HCT116 (cell line): ENCODE measurements at regions not wholly inside any gene's neighbourhood (a gene's known extent, or its start where the extent isn't known, plus 50 kb on each side); places are given as distances from the start of the nearest gene placed in this dataset.

Experiments
- ATAC-seq: fragments of 200-7000 bp; cut with Tn5 transposase; 2 replicates; pipeline ENCODE4 v1.9.1; 2020; ENCODE audit warnings: mild to moderate bottlenecking, moderate library complexity
- BruUV-seq: library from RNA; stranded (reverse); fragments of 400-500 nt; replicated peaks from 2 replicates; lab custom pipeline; 2021; lab: Mats Ljungman, UMichigan
- CTCF ChIA-PET: fragments of 300-600 bp; sonication (Branson Sonifier 250); formaldehyde crosslinking; loops from one replicate; lab custom pipeline; 2021; ENCODE audit warnings: antibody characterized with exemption; lab: Charles Lee
- POLR2A ChIA-PET: fragments of 300-600, 350-600 bp; sonication (Branson Sonifier 250); formaldehyde crosslinking; loops from one replicate; lab custom pipeline; 2021; ENCODE audit warnings: antibody characterized with exemption; lab: Charles Lee
- RAD21 ChIA-PET, 2 experiments: fragments of 300-600 bp; sonication (Branson Sonifier 250); formaldehyde crosslinking; loops; one replicate each; lab custom pipeline; 2023; ENCODE audit warnings: low total read pairs in 2 of 2; ENCODE audit not compliant: uncharacterized antibody in 2 of 2, unreplicated experiment in 2 of 2, low non-redundant PET in 1 of 2; lab: Charles Lee
- DNase-seq: peaks from one replicate; pipeline ENCODE4 v3.0.0-alpha.2; 2010; ENCODE audit warnings: low read depth, low spot score
- H2AFZ ChIP-seq: fragments of 200-600 bp; shearing (Covaris generic), sonication (generic); 2 replicates; pipeline ENCODE4 v1.6.1; 2017; ENCODE audit warnings: low read depth, mixed run types, mixed read lengths, antibody characterized with exemption, low read length; ENCODE audit not compliant: poor library complexity, severe bottlenecking
- H3K27ac ChIP-seq: 2 replicates; pipeline ENCODE4 v1.5.1; 2012; ENCODE audit warnings: low read depth, low read length
- H3K27me3 ChIP-seq: fragments of 200-600 bp; sonication (generic); 2 replicates; pipeline ENCODE4 v1.6.1; 2016; ENCODE audit warnings: mixed run types, low read length, mixed read lengths; ENCODE audit not compliant: insufficient read depth
- H3K36me3 ChIP-seq, 2 experiments: fragments of 200-500 bp in 1 of 2; fragments of 200-600 bp in 1 of 2; sonication (Bioruptor generic) in 1 of 2; sonication (generic) in 1 of 2; 2 replicates each; pipeline versions ENCODE4 v1.5.1 to v1.6.1; 2014 to 2016; ENCODE audit warnings: low read length in 2 of 2, inconsistent platforms in 1 of 2, mixed read lengths in 1 of 2, mixed run types in 1 of 2; ENCODE audit not compliant: insufficient read depth in 2 of 2, control insufficient read depth in 1 of 2
- H3K4me1 ChIP-seq, 2 experiments: fragments of 200-600 bp in 1 of 2; sonication (generic) in 1 of 2; 2 replicates each; pipeline versions ENCODE4 v1.5.1 to v1.6.1; 2012 to 2017; ENCODE audit warnings: low read length in 2 of 2, inconsistent platforms in 1 of 2, mild to moderate bottlenecking in 1 of 2, mixed read lengths in 1 of 2, mixed run types in 1 of 2, moderate library complexity in 1 of 2; ENCODE audit not compliant: insufficient read depth in 2 of 2, control insufficient read depth in 1 of 2
- H3K4me2 ChIP-seq: fragments of 200-600 bp; sonication (generic); 2 replicates; pipeline ENCODE4 v1.6.1; 2017; ENCODE audit warnings: mixed run types, low read length, mixed read lengths
- H3K4me3 ChIP-seq, 2 experiments: fragments of 200-600 bp in 1 of 2; sonication (generic) in 1 of 2; replicated peaks in 1 of 2; 2 replicates each; pipeline ENCODE4 v1.5.1; 2011 to 2016; ENCODE audit warnings: low read length in 2 of 2, control low read depth in 1 of 2, low read depth in 1 of 2, mild to moderate bottlenecking in 1 of 2, mixed read lengths in 1 of 2, mixed run types in 1 of 2
- H3K79me2 ChIP-seq: fragments of 200-600 bp; sonication (generic); 2 replicates; pipeline ENCODE4 v1.6.1; 2017; ENCODE audit warnings: mild to moderate bottlenecking, mixed run types, low read length, moderate library complexity, mixed read lengths; ENCODE audit not compliant: insufficient read depth
- H3K9ac ChIP-seq: fragments of 200-600 bp; sonication (generic); 2 replicates; pipeline ENCODE4 v1.6.1; 2016; ENCODE audit warnings: low read length, mixed read lengths
- H3K9me2 ChIP-seq: fragments of 200-600 bp; sonication (generic), shearing (Covaris generic); 2 replicates; pipeline ENCODE4 v1.6.1; 2017; ENCODE audit warnings: mixed run types, mild to moderate bottlenecking, moderate library complexity; ENCODE audit not compliant: insufficient read depth
- H3K9me3 ChIP-seq, 2 experiments: fragments of 200-500 bp in 1 of 2; fragments of 200-600 bp in 1 of 2; sonication (Bioruptor generic) in 1 of 2; sonication (generic) in 1 of 2; 2 replicates each; pipeline ENCODE4 v1.6.1; 2014 to 2017; ENCODE audit warnings: low read length in 2 of 2, mixed read lengths in 2 of 2, inconsistent platforms in 1 of 2, low read depth in 1 of 2, mild to moderate bottlenecking in 1 of 2, mixed run types in 1 of 2, moderate library complexity in 1 of 2; ENCODE audit not compliant: control insufficient read depth in 1 of 2, insufficient read depth in 1 of 2
- H4K20me1 ChIP-seq: fragments of 200-600 bp; sonication (generic), shearing (Covaris generic); 2 replicates; pipeline ENCODE4 v1.6.1; 2017; ENCODE audit warnings: mixed run types, mild to moderate bottlenecking, moderate library complexity; ENCODE audit not compliant: insufficient read depth
- YY1 ChIP-seq: IDR thresholded peaks from 2 replicates; pipeline ENCODE4 v1.6.1; 2011; ENCODE audit warnings: low read length, low read depth, moderate library complexity, mild to moderate bottlenecking; ENCODE audit not compliant: insufficient replicate concordance; ENCODE audit errors: extremely low read depth
- intact Hi-C: fragments of 100-400 bp; cut with micrococcal nuclease; formaldehyde crosslinking; loops from 2 replicates; pipeline ENCODE4 v1.10.0; 2022
- TF ChIP-seq, protein P1 (sequence below): IDR thresholded peaks from 2 replicates; pipeline ENCODE4 v1.6.1; 2012
- TF ChIP-seq, protein P2 (sequence below), 3 experiments: fragments of 200-600 bp in 1 of 3; sonication (generic) in 1 of 3; IDR thresholded peaks in 2 of 3; conservative IDR thresholded peaks in 1 of 3; 2 replicates each; pipeline ENCODE4 v1.5.1; 2012 to 2017; ENCODE audit warnings: low read depth in 2 of 3, low read length in 2 of 3, antibody characterized with exemption in 1 of 3, borderline replicate concordance in 1 of 3, control low read depth in 1 of 3, mild to moderate bottlenecking in 1 of 3, mixed read lengths in 1 of 3, mixed run types in 1 of 3, moderate library complexity in 1 of 3; ENCODE audit not compliant: insufficient read depth in 1 of 3
- TF ChIP-seq, protein P3 (sequence below): IDR thresholded peaks from 2 replicates; pipeline ENCODE4 v1.6.1; 2012; ENCODE audit warnings: low read depth

DNA sequence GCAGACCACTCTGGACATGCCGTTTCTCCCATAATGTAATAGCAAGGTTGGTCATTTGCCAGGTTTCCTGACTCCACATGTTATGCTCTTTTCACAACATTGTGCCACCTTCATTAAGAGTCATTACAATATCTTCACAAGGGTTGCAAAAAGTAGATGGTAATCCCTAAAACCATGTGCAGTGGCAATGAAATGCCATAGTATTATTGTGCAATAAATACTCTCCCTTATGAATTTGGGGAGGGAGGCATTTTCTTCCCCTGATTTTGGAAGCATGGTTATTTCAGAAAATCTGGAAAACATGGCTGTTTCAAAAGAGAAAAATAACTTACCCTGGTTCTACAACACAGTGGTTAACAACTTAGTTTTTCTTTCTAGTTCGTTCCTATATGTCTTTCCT is 75.1 kb downstream of the BLTP1 start:
- ChIA-PET CTCF (no interaction called here), RAD21 (no interaction called here), POLR2A (no interaction called here)
- no peak overlapping the region for H3K4me2 ChIP-seq
- TF ChIP-seq, protein P1, sequence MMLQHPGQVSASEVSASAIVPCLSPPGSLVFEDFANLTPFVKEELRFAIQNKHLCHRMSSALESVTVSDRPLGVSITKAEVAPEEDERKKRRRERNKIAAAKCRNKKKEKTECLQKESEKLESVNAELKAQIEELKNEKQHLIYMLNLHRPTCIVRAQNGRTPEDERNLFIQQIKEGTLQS = no peak
- TF ChIP-seq, protein P2, sequence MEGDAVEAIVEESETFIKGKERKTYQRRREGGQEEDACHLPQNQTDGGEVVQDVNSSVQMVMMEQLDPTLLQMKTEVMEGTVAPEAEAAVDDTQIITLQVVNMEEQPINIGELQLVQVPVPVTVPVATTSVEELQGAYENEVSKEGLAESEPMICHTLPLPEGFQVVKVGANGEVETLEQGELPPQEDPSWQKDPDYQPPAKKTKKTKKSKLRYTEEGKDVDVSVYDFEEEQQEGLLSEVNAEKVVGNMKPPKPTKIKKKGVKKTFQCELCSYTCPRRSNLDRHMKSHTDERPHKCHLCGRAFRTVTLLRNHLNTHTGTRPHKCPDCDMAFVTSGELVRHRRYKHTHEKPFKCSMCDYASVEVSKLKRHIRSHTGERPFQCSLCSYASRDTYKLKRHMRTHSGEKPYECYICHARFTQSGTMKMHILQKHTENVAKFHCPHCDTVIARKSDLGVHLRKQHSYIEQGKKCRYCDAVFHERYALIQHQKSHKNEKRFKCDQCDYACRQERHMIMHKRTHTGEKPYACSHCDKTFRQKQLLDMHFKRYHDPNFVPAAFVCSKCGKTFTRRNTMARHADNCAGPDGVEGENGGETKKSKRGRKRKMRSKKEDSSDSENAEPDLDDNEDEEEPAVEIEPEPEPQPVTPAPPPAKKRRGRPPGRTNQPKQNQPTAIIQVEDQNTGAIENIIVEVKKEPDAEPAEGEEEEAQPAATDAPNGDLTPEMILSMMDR (IDR thresholded peaks at IDR 0.05 in 2 of 3, conservative IDR thresholded peaks at IDR 0.05 in 1 of 3; ENCODE audit: borderline replicate concordance in 1 of 3, insufficient read depth in 1 of 3, low read depth in 2 of 3, low read length in 2 of 3) = no peak
- no peak for TF ChIP-seq YY1
- TF ChIP-seq, protein P3, sequence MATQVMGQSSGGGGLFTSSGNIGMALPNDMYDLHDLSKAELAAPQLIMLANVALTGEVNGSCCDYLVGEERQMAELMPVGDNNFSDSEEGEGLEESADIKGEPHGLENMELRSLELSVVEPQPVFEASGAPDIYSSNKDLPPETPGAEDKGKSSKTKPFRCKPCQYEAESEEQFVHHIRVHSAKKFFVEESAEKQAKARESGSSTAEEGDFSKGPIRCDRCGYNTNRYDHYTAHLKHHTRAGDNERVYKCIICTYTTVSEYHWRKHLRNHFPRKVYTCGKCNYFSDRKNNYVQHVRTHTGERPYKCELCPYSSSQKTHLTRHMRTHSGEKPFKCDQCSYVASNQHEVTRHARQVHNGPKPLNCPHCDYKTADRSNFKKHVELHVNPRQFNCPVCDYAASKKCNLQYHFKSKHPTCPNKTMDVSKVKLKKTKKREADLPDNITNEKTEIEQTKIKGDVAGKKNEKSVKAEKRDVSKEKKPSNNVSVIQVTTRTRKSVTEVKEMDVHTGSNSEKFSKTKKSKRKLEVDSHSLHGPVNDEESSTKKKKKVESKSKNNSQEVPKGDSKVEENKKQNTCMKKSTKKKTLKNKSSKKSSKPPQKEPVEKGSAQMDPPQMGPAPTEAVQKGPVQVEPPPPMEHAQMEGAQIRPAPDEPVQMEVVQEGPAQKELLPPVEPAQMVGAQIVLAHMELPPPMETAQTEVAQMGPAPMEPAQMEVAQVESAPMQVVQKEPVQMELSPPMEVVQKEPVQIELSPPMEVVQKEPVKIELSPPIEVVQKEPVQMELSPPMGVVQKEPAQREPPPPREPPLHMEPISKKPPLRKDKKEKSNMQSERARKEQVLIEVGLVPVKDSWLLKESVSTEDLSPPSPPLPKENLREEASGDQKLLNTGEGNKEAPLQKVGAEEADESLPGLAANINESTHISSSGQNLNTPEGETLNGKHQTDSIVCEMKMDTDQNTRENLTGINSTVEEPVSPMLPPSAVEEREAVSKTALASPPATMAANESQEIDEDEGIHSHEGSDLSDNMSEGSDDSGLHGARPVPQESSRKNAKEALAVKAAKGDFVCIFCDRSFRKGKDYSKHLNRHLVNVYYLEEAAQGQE = no peak
- H3K36me3 ChIP-seq = no peaks in the 10 kb centered on the region
- ATAC-seq (no peak), DNase-seq (no peak)
- BruUV-seq = no TSS peak
- no peaks in the 10 kb centered on the region for H3K27me3 ChIP-seq
- no peak overlapping the region for H3K4me3 ChIP-seq
- H3K9me2 ChIP-seq = no peaks in the 10 kb centered on the region
- H2AFZ ChIP-seq = no peak overlapping the region
- intact Hi-C loops = no loop called here
- H4K20me1 ChIP-seq = no peaks in the 10 kb centered on the region
- no peak overlapping the region for H3K9ac ChIP-seq
- H3K79me2 ChIP-seq = no peaks in the 10 kb centered on the region
- H3K27ac ChIP-seq = no peak overlapping the region
- no peaks in the 10 kb centered on the region for H3K4me1 ChIP-seq
- H3K9me3 ChIP-seq = no peaks in the 10 kb centered on the region
